ENCODE measurements at regions not wholly inside any gene's neighbourhood (a gene's known extent, or its start where the extent isn't known, plus 50 kb on each side); places are given as distances from the start of the nearest gene placed in this dataset.
"Not testable (repeated sequence)": the region's sequence is repeated elsewhere in the genome, so short reads cannot be mapped to it uniquely, and the experiment has no call there.

DNA sequence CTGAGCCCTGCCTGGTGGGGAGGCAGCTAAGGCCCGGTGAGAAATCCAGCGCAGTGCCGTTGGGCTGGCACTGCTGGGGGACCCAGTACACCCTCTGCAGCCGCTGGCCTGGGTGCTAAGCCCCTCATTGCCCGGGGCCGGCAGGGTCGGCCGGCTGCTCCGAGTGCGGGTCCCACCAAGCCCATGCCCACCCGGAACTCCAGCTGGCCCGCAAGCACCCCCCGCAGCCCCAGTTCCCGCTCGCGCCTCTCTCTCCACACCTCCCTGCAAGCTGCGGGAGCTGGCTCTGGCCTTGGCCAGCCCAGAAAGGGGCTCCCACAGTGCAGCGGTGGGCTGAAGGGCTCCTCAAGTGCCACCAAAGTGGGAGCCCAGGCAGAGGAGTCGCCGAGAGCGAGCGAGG, 225.1 kb upstream of the ANKH start:
- not testable (repeated sequence) for TF ChIP-seq POLR2A (IDR thresholded peaks at IDR 0.05; ENCODE audit: low read length); GATA1 (IDR thresholded peaks at IDR 0.05; ENCODE audit: low read depth, low read length)
